GM12891 (cell line): ENCODE measurements at regions not wholly inside any gene's neighbourhood (a gene's known extent, or its start where the extent isn't known, plus 50 kb on each side); places are given as distances from the start of the nearest gene placed in this dataset.

Experiments
- DNase-seq: peaks from one replicate; pipeline ENCODE4 v3.0.0; 2011; ENCODE audit warnings: low spot score; ENCODE audit not compliant: insufficient read length
- FAIRE-seq: peaks from 2 replicates; lab custom pipeline; 2011; peaks lifted over from hg19 to GRCh38; lab: Jason Lieb, UNC
- PAX5 ChIP-seq: IDR thresholded peaks from 2 replicates; pipeline ENCODE4 v1.6.1; 2011; ENCODE audit warnings: low read length, moderate library complexity, mild to moderate bottlenecking; ENCODE audit not compliant: insufficient read depth, severe bottlenecking
- POLR2A ChIP-seq: IDR thresholded peaks from 2 replicates; pipeline ENCODE4 v1.6.1; 2011; ENCODE audit warnings: low read depth, low read length, control low read depth
- POLR2AphosphoS5 ChIP-seq: IDR thresholded peaks from 2 replicates; pipeline ENCODE4 v1.6.1; 2011; ENCODE audit warnings: low read depth, low read length, control low read depth
- POU2F2 ChIP-seq: IDR thresholded peaks from 2 replicates; pipeline ENCODE4 v1.6.1; 2011; ENCODE audit warnings: low read depth, mild to moderate bottlenecking, control low read depth, low read length, moderate library complexity
- SPI1 ChIP-seq: IDR thresholded peaks from 2 replicates; pipeline ENCODE4 v1.6.1; 2011; ENCODE audit warnings: low read depth, low read length, control low read depth
- TAF1 ChIP-seq: IDR thresholded peaks from 2 replicates; pipeline ENCODE4 v1.6.1; 2011; ENCODE audit warnings: low read depth, low read length, control low read depth

GRCh38 chr2:221792971-221793521 is 220.9 kb upstream of the EPHA4 start:
- no peak for TF ChIP-seq POLR2AphosphoS5
- no peak for TF ChIP-seq SPI1
- no peak for TF ChIP-seq POU2F2
- TF ChIP-seq PAX5, result no peak
- TF ChIP-seq TAF1, result no peak
- TF ChIP-seq POLR2A, result no peak
- no peak for DNase-seq
- FAIRE-seq, result no peak

- FAIRE-seq (no peak), DNase-seq (no peak)
- no peak for TF ChIP-seq POU2F2
- no peak for TF ChIP-seq POLR2AphosphoS5
- no peak for TF ChIP-seq PAX5
- no peak for TF ChIP-seq POLR2A
- no peak for TF ChIP-seq SPI1
- no peak for TF ChIP-seq TAF1
Observed at GRCh38 chr2:221791844-221792243, 219.7 kb upstream of the EPHA4 start.

GRCh38 chr2:221787561-221787960 is 215.5 kb upstream of the EPHA4 start:
- no peak for TF ChIP-seq SPI1
- TF ChIP-seq PAX5, result no peak
- no peak for TF ChIP-seq POLR2A
- TF ChIP-seq POLR2AphosphoS5, result no peak
- no peak for TF ChIP-seq POU2F2
- TF ChIP-seq TAF1, result no peak
- DNase-seq (no peak), FAIRE-seq (no peak)

- TF ChIP-seq SPI1, result no peak
- no peak for TF ChIP-seq POLR2AphosphoS5
- TF ChIP-seq PAX5, result no peak
- TF ChIP-seq POLR2A, result no peak
- TF ChIP-seq POU2F2, result no peak
- no peak for DNase-seq
- no peak for FAIRE-seq
Observed at GRCh38 chr2:221786297-221786926, 214.3 kb upstream of the EPHA4 start.

GRCh38 chr2:221780281-221780688 is 208.2 kb upstream of the EPHA4 start:
- DNase-seq, result no peak
- FAIRE-seq, result no peak
- TF ChIP-seq POLR2A (no peak), SPI1 (no peak), POLR2AphosphoS5 (no peak)

GRCh38 chr2:221779614-221780067 is 207.5 kb upstream of the EPHA4 start:
- FAIRE-seq (no peak), DNase-seq (no peak)
- TF ChIP-seq SPI1, result no peak
- no peak for TF ChIP-seq PAX5
- no peak for TF ChIP-seq POLR2A

- no peak for FAIRE-seq
- no peak for DNase-seq
- no peak for TF ChIP-seq SPI1
Observed at GRCh38 chr2:221778025-221778424, 205.9 kb upstream of the EPHA4 start.

GRCh38 chr2:221777119-221777518 is 205.0 kb upstream of the EPHA4 start:
- no peak for DNase-seq
- no peak for FAIRE-seq
- TF ChIP-seq POLR2AphosphoS5, result no peak

GRCh38 chr2:221775096-221775495 is 203.0 kb upstream of the EPHA4 start:
- TF ChIP-seq POLR2AphosphoS5, result no peak
- no peak for TF ChIP-seq POU2F2
- TF ChIP-seq SPI1, result no peak
- no peak for TF ChIP-seq POLR2A
- no peak for TF ChIP-seq PAX5
- DNase-seq (no peak), FAIRE-seq (no peak)

GRCh38 chr2:221774136-221774535 is 202.0 kb upstream of the EPHA4 start:
- no peak for FAIRE-seq
- TF ChIP-seq TAF1, result no peak
- no peak for TF ChIP-seq POU2F2
- no peak for TF ChIP-seq PAX5
- no peak for TF ChIP-seq POLR2A
- TF ChIP-seq SPI1, result no peak
- no peak for TF ChIP-seq POLR2AphosphoS5
- no peak for DNase-seq

- FAIRE-seq (no peak), DNase-seq (no peak)
- TF ChIP-seq POLR2A (no peak), POU2F2 (no peak), POLR2AphosphoS5 (no peak), PAX5 (no peak), SPI1 (no peak), TAF1 (no peak)
Observed at GRCh38 chr2:221771297-221771696, 199.2 kb upstream of the EPHA4 start.
